GM18508 (cell line): ENCODE measurements at regions not wholly inside any gene's neighbourhood (a gene's known extent, or its start where the extent isn't known, plus 50 kb on each side); places are given as distances from the start of the nearest gene placed in this dataset.
A peak's percentile ranks its signal among the peaks of the same experiment; 100 is the strongest.
"Not testable (repeated sequence)": the region's sequence is repeated elsewhere in the genome, so short reads cannot be mapped to it uniquely, and the experiment has no call there.

Experiments
- ATAC-seq: cut with Tn5 transposase; IDR thresholded peaks from one replicate; pipeline ENCODE4 v1.9.1; 2021; ENCODE audit warnings: moderate number of reproducible peaks; ENCODE audit not compliant: insufficient read depth, unreplicated experiment

DNA sequence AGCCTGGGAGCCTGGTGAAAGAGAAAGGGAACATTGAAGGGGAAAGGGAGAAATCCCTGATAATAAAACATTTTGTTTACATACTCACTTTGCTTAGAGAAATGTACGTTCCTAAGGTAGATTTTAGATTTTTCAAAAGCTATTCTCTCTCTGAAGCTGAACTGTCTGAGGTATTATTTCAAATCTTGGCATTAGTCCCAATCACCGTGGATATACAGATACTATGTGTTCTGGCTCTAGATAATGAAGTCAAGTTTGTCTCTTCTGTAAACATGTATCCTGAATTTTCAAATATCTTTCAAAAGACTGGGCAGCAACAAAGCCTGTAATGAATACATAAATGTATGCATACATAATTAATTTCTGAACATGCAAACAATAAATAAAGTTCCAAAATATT, 1104.2 kb upstream of the FAM98A start:
- no peak for ATAC-seq

- not testable (repeated sequence) for ATAC-seq
Measured at GRCh38 chr2:34702391-34702790, 1103.3 kb upstream of the FAM98A start.

- not testable (repeated sequence) for ATAC-seq
Measured at GRCh38 chr2:34677591-34677990, 1078.5 kb upstream of the FAM98A start.

- peak; percentile 44 for ATAC-seq
Measured at GRCh38 chr2:34677119-34677531, 1078.0 kb upstream of the FAM98A start.

DNA sequence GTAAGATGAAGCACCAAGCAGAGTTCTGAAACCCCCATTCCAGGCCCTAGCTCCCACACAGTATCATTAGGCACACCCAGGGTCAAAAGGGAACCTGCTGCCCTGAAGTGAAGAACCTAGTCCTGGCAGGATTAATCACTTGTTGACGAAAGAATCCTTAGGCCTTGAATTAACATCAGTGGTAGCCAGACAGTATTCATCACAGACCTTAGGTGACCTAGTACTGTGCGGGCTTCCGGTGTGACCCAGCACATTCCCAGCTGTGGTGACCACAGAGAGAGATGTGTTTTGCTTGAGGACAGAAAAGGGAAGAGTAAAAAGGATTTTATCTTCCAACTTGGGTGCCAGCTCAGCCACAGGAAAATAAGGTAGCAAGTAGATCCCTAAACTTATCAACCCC, 1071.4 kb upstream of the FAM98A start:
- ATAC-seq = no peak

DNA sequence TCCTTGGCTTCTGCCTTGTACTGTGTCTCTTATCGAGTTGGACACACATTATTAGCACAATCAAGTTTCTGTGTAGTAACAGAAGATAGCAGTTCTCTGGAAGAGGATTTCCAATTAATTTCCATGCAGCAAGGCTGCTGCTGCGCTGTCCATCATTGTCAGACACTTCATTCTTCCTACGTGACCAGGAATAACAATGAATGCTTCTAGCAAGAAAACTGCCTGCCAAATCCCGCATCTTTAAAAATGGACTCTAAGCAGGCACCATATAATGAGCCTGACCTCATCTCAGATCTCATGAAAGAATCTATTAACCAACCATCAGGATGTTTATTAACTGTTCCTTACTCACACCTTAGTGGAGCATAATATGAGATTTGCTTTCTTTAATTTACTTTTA, 1067.7 kb upstream of the FAM98A start:
- ATAC-seq = no peak

- no peak for ATAC-seq
Measured at GRCh38 chr2:34664266-34664665, 1065.2 kb upstream of the FAM98A start.

- no peak for ATAC-seq
Measured at GRCh38 chr2:34663314-34663713, 1064.2 kb upstream of the FAM98A start.

DNA sequence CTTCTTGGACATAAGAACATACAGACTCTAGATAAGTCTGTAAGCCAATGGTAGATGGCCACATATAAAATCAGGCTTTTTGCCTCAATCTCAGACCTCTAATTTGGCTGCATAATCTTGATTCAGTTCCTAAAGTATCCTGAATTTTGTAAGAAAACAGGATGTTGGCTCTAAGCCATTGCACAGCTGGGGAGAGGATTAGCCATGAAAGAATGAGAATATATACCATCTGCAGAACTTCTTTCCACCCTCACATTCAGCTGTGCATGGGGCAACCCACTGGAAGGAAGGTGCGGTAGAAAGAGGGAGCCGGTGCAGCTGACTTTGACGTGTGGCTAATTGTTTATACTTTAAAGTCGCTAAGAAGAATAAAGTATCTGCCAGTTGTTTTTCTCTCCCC, 1061.6 kb upstream of the FAM98A start:
- ATAC-seq = no peak

- ATAC-seq = peak; percentile 97
Measured at GRCh38 chr2:34656632-34657031, 1057.5 kb upstream of the FAM98A start.

- ATAC-seq = no peak
Measured at GRCh38 chr2:34652636-34653035, 1053.5 kb upstream of the FAM98A start.

DNA sequence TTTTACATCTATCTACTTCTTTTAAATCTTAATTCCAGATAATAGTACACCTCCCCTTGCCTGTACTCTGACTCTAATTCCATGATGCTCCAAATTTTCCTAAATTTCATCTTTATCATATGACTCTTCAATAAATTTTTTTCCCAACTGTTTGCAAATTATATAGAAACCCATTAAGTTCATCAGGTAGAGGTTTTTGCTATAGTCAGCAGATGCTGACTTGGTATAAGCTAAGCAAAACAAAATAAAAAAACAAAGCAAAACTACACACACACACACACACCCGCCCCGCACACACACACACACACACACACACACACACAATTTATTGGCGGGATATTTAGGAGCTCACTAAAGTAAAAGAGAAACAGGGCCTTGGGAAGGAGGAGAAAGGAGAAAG, 1047.8 kb upstream of the FAM98A start:
- ATAC-seq = no peak

- no peak for ATAC-seq
Measured at GRCh38 chr2:34632327-34632726, 1033.2 kb upstream of the FAM98A start.

DNA sequence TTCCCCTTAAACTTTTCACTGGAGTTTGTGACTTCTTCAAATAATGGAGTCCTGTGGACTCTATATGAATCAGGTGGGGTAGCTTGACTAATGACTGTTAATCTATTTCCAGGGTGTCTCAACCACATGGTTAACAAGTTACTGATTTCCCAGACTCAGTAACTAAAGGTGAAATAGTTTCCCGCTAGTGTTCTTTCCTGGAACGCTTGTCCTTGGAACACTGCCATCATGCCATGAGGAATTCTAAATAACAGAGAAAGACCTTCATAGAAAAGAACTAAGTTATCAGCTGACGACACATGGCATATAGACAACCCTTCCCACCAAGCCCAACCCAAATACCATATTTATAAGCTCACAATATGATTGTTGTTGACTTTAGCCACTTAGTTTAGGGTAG, 1027.9 kb upstream of the FAM98A start:
- ATAC-seq = no peak

GRCh38 chr2:34604164-34604563, 1005.1 kb upstream of the FAM98A start:
- ATAC-seq = no peak

DNA sequence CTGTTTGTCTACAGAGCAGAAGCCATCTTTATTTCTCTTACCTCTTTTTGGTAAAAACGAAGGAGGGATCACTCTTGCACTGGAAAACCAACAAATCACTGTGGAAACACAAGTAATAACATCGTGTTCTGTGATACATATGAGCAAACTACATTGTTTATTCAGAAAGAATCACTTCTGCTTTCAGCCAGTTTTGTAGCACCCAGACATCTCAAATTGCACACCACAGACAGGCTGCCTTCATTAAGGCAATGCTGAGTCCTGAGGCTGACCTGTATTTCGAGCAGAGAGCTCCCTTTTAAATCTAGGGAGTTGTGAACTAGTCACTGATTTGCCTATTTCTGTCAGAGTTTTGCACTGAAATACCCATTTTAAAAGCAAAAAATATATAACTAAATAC, 1003.2 kb upstream of the FAM98A start:
- no peak for ATAC-seq

DNA sequence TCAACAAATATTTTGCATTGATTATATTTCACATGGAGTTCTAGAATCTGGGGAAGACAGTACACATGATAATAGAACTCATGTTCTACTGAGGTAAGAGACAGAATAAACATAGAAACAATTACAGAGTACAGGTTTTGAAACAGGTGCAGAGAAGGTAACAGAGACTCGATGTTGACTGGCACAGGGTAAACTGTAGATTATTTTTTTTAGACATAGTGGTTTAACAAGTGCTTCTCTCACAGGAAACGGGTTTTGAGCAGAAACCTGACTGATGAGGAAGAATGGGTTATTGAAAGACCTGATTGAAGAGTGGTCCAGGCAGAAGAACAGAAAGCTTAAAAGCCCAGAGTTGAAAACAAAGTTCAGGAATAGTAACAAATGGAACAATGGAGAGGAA, 1002.5 kb upstream of the FAM98A start:
- ATAC-seq = no peak

- no peak for ATAC-seq
Measured at GRCh38 chr2:34578641-34579040, 979.5 kb upstream of the FAM98A start.

DNA sequence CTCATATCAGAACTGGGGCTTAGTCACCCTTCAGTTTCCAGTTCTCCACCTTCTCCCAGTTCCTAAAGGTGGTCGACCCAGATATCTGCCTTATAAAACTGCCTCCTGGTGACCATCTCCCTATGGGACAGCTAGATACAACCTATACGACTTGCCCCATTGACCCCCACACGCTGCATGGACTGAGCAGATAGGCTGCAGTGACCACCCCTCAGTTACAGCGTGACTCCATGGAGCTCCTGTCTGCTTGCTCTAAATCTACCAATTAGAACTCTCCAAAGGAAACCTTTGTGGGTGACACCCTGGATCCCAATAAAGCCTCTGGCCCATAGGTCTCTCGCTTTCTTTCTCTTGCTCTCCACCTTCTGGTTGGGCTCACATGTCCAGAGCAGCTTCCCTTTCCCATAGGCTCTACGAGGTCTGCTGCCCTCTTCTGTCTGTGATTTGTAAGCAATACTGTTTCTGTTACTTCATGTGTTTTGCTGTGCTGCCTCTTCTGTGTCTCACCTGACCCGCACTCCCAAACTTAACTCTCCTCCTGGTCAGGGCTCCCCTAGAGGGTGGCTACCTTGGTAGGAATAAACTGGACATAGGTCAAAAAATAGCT, 971.3 kb upstream of the FAM98A start:
- no peak for ATAC-seq

GRCh38 chr2:34567128-34567527, 968.0 kb upstream of the FAM98A start:
- no peak for ATAC-seq

DNA sequence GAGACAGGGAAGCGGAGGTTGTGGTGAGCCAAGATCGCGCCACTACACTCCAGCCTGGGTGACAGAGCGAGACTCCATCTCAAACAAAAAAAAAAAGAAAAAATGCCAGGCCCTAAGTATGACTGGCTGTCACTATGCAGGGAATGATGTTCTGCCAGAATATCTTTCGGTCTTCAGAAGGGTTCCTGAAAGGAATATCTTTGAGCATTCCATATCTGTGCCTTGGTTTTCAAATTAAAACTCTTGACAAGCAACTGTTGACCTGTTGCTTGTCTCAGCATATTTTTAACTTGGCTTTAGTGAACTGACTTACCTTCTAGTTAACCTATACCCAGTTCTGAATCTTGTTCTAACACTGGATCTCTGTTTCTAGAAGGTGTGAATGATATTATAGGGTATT, 953.2 kb upstream of the FAM98A start:
- no peak for ATAC-seq

GRCh38 chr2:34549710-34550345, 950.7 kb upstream of the FAM98A start:
- ATAC-seq = no peak
